Endothelial cell of hepatic sinusoid (primary cell): ENCODE measurements at regions not wholly inside any gene's neighbourhood (a gene's known extent, or its start where the extent isn't known, plus 50 kb on each side); places are given as distances from the start of the nearest gene placed in this dataset.
"Not testable (repeated sequence)": the region's sequence is repeated elsewhere in the genome, so short reads cannot be mapped to it uniquely, and the experiment has no call there.

Experiments used
- in situ Hi-C: cut with HindIII; loops from 2 replicates; pipeline ENCODE4 v1.10.0; 2017; ENCODE audit warnings: low sequenced_read_pairs

GRCh38 chr5:25405850-25406249 lies 761.1 kb upstream of the CDH10 start:
- in situ Hi-C loops, result no loop called here

- in situ Hi-C loops, result no loop called here
Measured at GRCh38 chr5:25399878-25400480, 755.2 kb upstream of the CDH10 start.

GRCh38 chr5:25393957-25394356 lies 749.2 kb upstream of the CDH10 start:
- in situ Hi-C loops, result no loop called here

GRCh38 chr5:25393256-25393655 lies 748.5 kb upstream of the CDH10 start:
- in situ Hi-C loops, result no loop called here

- in situ Hi-C loops, result no loop called here
Measured at GRCh38 chr5:25387953-25388352, 743.2 kb upstream of the CDH10 start.

GRCh38 chr5:25362799-25363198 lies 718.0 kb upstream of the CDH10 start:
- in situ Hi-C loops, result no loop called here

GRCh38 chr5:25358919-25359318 lies 714.1 kb upstream of the CDH10 start:
- in situ Hi-C loops, result no loop called here

GRCh38 chr5:25357605-25358004 lies 712.8 kb upstream of the CDH10 start:
- in situ Hi-C loops, result no loop called here

GRCh38 chr5:25349746-25350145 lies 705.0 kb upstream of the CDH10 start:
- in situ Hi-C loops, result no loop called here

GRCh38 chr5:25345240-25345771 lies 700.5 kb upstream of the CDH10 start:
- in situ Hi-C loops, result no loop called here

- in situ Hi-C loops, result no loop called here
Measured at GRCh38 chr5:25339541-25339940, 694.8 kb upstream of the CDH10 start.

- in situ Hi-C loops, result no loop called here
Measured at GRCh38 chr5:25334350-25334749, 689.6 kb upstream of the CDH10 start.

GRCh38 chr5:25330721-25331120 lies 685.9 kb upstream of the CDH10 start:
- in situ Hi-C loops, result no loop called here

- in situ Hi-C loops, result no loop called here
Measured at GRCh38 chr5:25327172-25327571, 682.4 kb upstream of the CDH10 start.

- in situ Hi-C loops, result no loop called here
Measured at GRCh38 chr5:25301836-25302235, 657.1 kb upstream of the CDH10 start.

- in situ Hi-C loops, result no loop called here
Measured at GRCh38 chr5:25295067-25295466, 650.3 kb upstream of the CDH10 start.

- in situ Hi-C loops, result not testable (repeated sequence)
Measured at GRCh38 chr5:25289766-25290165, 645.0 kb upstream of the CDH10 start.

- in situ Hi-C loops, result no loop called here
Measured at GRCh38 chr5:25286319-25286718, 641.5 kb upstream of the CDH10 start.

- in situ Hi-C loops, result no loop called here
Measured at GRCh38 chr5:25285136-25285535, 640.4 kb upstream of the CDH10 start.

- in situ Hi-C loops, result not testable (repeated sequence)
Measured at GRCh38 chr5:25263507-25263906, 618.7 kb upstream of the CDH10 start.

GRCh38 chr5:25262221-25262620 lies 617.4 kb upstream of the CDH10 start:
- in situ Hi-C loops, result no loop called here

- in situ Hi-C loops, result no loop called here
Measured at GRCh38 chr5:25255128-25255527, 610.4 kb upstream of the CDH10 start.

GRCh38 chr5:25241981-25242380 lies 597.2 kb upstream of the CDH10 start:
- in situ Hi-C loops, result no loop called here
